ENCODE measurements at regions not wholly inside any gene's neighbourhood (a gene's known extent, or its start where the extent isn't known, plus 50 kb on each side); places are given as distances from the start of the nearest gene placed in this dataset.

GRCh38 chr10:80709866-80710265 lies 172.2 kb downstream of the SH2D4B start:
- intact Hi-C loops (cut with micrococcal nuclease; ENCODE audit: unreplicated experiment) = no loop called here
- TF ChIP-seq ZBTB21 (CRISPR knock-in tag; IDR thresholded peaks at IDR 0.05) = no peak
- TF ChIP-seq ESRRA (CRISPR knock-in tag; IDR thresholded peaks at IDR 0.05; ENCODE audit: low read depth) = no peak
- TF ChIP-seq, protein P1, sequence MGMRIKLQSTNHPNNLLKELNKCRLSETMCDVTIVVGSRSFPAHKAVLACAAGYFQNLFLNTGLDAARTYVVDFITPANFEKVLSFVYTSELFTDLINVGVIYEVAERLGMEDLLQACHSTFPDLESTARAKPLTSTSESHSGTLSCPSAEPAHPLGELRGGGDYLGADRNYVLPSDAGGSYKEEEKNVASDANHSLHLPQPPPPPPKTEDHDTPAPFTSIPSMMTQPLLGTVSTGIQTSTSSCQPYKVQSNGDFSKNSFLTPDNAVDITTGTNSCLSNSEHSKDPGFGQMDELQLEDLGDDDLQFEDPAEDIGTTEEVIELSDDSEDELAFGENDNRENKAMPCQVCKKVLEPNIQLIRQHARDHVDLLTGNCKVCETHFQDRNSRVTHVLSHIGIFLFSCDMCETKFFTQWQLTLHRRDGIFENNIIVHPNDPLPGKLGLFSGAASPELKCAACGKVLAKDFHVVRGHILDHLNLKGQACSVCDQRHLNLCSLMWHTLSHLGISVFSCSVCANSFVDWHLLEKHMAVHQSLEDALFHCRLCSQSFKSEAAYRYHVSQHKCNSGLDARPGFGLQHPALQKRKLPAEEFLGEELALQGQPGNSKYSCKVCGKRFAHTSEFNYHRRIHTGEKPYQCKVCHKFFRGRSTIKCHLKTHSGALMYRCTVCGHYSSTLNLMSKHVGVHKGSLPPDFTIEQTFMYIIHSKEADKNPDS (CRISPR knock-in tag; IDR thresholded peaks at IDR 0.05) = no peak
- TF ChIP-seq ISX (CRISPR knock-in tag; conservative IDR thresholded peaks at IDR 0.05) = no peak
- TF ChIP-seq NFRKB (IDR thresholded peaks at IDR 0.05) = no peak
- no peak for TF ChIP-seq POLR2A (IDR thresholded peaks at IDR 0.05; ENCODE audit: insufficient read depth in 1 of 2, low read depth in 2 of 2, low read length in 2 of 2)
- no peak for TF ChIP-seq KLF9 (CRISPR knock-in tag; IDR thresholded peaks at IDR 0.05; ENCODE audit: low read depth)
- TF ChIP-seq MED8 (CRISPR knock-in tag; IDR thresholded peaks at IDR 0.05; ENCODE audit: insufficient replicate concordance) = no peak
- no peak for TF ChIP-seq ZNF124 (CRISPR knock-in tag; IDR thresholded peaks at IDR 0.05)
- POLR2A ChIA-PET = no interaction called here
- Histone ChIP-seq H2AFZ (ENCODE audit: low read length) (no peak overlapping the region), H3K36me3 (replicated peaks in 1 of 2; ENCODE audit: control insufficient read depth in 1 of 2, insufficient read depth in 2 of 2, low read length in 2 of 2) (no peaks in the 10 kb centered on the region), H3K27ac (ENCODE audit: extremely low read length, insufficient read depth, low read length) (no peak overlapping the region), H3K4me1 (ENCODE audit: insufficient read depth, low read length) (no peaks in the 10 kb centered on the region), H3K79me2 (ENCODE audit: insufficient read depth, low read length) (no peaks in the 10 kb centered on the region), H3K27me3 (ENCODE audit: control insufficient read depth in 1 of 2, insufficient read depth in 2 of 2, low read length in 2 of 2) (peaks cover 0 to 5% of the 10 kb centered on the region in 2 experiments; a peak in 3 of 5 replicates), H3K9me3 (ENCODE audit: low read length) (no peaks in the 10 kb centered on the region), H4K20me1 (ENCODE audit: insufficient read depth, low read length) (no peaks in the 10 kb centered on the region), H3K4me2 (ENCODE audit: low read depth, low read length) (no peak overlapping the region), H3K4me3 (replicated peaks in 1 of 3; ENCODE audit: insufficient read depth in 1 of 3, low read depth in 2 of 3, low read length in 3 of 3) (no peak overlapping the region), H3K9ac (ENCODE audit: insufficient read depth, low read depth, low read length) (no peak overlapping the region)
- DNase-seq (ENCODE audit: low spot score) (no peak), ATAC-seq (no peak), FAIRE-seq (no peak)
- CTCF ChIA-PET (ENCODE audit: low intra/inter-chr PET ratio, low total read pairs) = no interaction called here
- BruUV-seq (replicated peaks) = no TSS peak
- 46% methylated on average over 5 of the region's 5 CpGs for WGBS (ENCODE audit: low lambda C conversion rate)
- in situ Hi-C loops (cut with HindIII; ENCODE audit: extremely low pct_ligation_motif_present, low pct_unique_long_range_greater_than_20kb) = no loop called here

Data from HepG2 (cell line).